Naive thymus-derived CD4-positive, alpha-beta T cell (primary cell): ENCODE measurements at regions not wholly inside any gene's neighbourhood (a gene's known extent, or its start where the extent isn't known, plus 50 kb on each side); places are given as distances from the start of the nearest gene placed in this dataset.

Experiments used
- ATAC-seq: fragments of 150-1000 bp; cut with Tn5 transposase; 2 replicates; pipeline ENCODE4 v1.10.0; 2021; ENCODE audit warnings: mild to moderate bottlenecking, moderate library complexity
- CTCF ChIA-PET: fragments of 350-600 bp; sonication (Branson Sonifier 250); formaldehyde crosslinking; loops from one replicate; lab custom pipeline; 2021; ENCODE audit warnings: antibody characterized with exemption; lab: Charles Lee
- POLR2A ChIA-PET: fragments of 350-600 bp; sonication (Branson Sonifier 250); formaldehyde crosslinking; loops from one replicate; lab custom pipeline; 2021; ENCODE audit warnings: antibody characterized with exemption, inconsistent platforms; lab: Charles Lee
- DNase-seq, 9 donors: peaks; one replicate each; pipeline versions ENCODE4 v3.0.0 to v3.0.0-alpha.2; 2020 to 2022; ENCODE audit warnings: mixed read lengths in 1 of 9
- H3K27ac ChIP-seq: one replicate; pipeline ENCODE4 v1.7.0; 2013; ENCODE audit warnings: mild to moderate bottlenecking, low read depth, low read length, moderate library complexity
- H3K27me3 ChIP-seq, 2 donors: one replicate each; pipeline ENCODE4 v1.7.0; 2013; ENCODE audit warnings: low read length in 2 of 2, mild to moderate bottlenecking in 2 of 2, moderate library complexity in 2 of 2; ENCODE audit not compliant: control insufficient read depth in 2 of 2, insufficient read depth in 2 of 2
- H3K36me3 ChIP-seq, 3 experiments: 1 replicate in 2 of 3; 2 replicates in 1 of 3; pipeline ENCODE4 v1.7.0; 2013; ENCODE audit warnings: low read length in 3 of 3, mild to moderate bottlenecking in 3 of 3, moderate library complexity in 1 of 3; ENCODE audit not compliant: insufficient read depth in 3 of 3, control insufficient read depth in 2 of 3
- H3K4me1 ChIP-seq, 2 donors: one replicate each; pipeline ENCODE4 v1.7.0; 2013; ENCODE audit warnings: low read length in 2 of 2, mild to moderate bottlenecking in 2 of 2, moderate library complexity in 1 of 2; ENCODE audit not compliant: control insufficient read depth in 2 of 2, insufficient read depth in 2 of 2
- H3K4me3 ChIP-seq: 2 replicates; pipeline ENCODE4 v1.7.0; 2013; ENCODE audit warnings: mild to moderate bottlenecking, low read length
- H3K9me3 ChIP-seq, 3 experiments: 1 replicate in 2 of 3; 2 replicates in 1 of 3; pipeline ENCODE4 v1.7.0; 2013; ENCODE audit warnings: low read length in 3 of 3; ENCODE audit not compliant: control insufficient read depth in 2 of 3
- H3K27ac Mint-ChIP-seq, 9 donors: one replicate each; pipeline ENCODE4 v1.8.0; 2020 to 2022; ENCODE audit warnings: mixed read lengths in 9 of 9, mild to moderate bottlenecking in 8 of 9, moderate library complexity in 5 of 9, inconsistent platforms in 2 of 9
- H3K27me3 Mint-ChIP-seq, 5 donors: one replicate each; pipeline ENCODE4 v1.8.0; 2021 to 2022; ENCODE audit warnings: mixed read lengths in 5 of 5, mild to moderate bottlenecking in 1 of 5
- H3K36me3 Mint-ChIP-seq, 5 donors: one replicate each; pipeline ENCODE4 v1.8.0; 2020 to 2022; ENCODE audit warnings: mixed read lengths in 5 of 5, mild to moderate bottlenecking in 3 of 5, inconsistent platforms in 1 of 5
- H3K4me1 Mint-ChIP-seq, 7 donors: one replicate each; pipeline ENCODE4 v1.8.0; 2020 to 2022; ENCODE audit warnings: mixed read lengths in 7 of 7, mild to moderate bottlenecking in 3 of 7, inconsistent platforms in 1 of 7
- H3K4me3 Mint-ChIP-seq, 10 donors: one replicate each; pipeline ENCODE4 v1.8.0; 2020 to 2022; ENCODE audit warnings: mild to moderate bottlenecking in 10 of 10, mixed read lengths in 10 of 10, moderate library complexity in 6 of 10, inconsistent platforms in 2 of 10
- H3K9me3 Mint-ChIP-seq, 11 donors: one replicate each; pipeline ENCODE4 v1.8.0; 2020 to 2022; ENCODE audit warnings: mixed read lengths in 11 of 11, mild to moderate bottlenecking in 4 of 11, inconsistent platforms in 1 of 11, moderate library complexity in 1 of 11
- intact Hi-C, 2 donors: fragments of 100-400 bp; cut with micrococcal nuclease; formaldehyde crosslinking; loops; one replicate each; pipeline ENCODE4 v1.15.1; 2023

DNA sequence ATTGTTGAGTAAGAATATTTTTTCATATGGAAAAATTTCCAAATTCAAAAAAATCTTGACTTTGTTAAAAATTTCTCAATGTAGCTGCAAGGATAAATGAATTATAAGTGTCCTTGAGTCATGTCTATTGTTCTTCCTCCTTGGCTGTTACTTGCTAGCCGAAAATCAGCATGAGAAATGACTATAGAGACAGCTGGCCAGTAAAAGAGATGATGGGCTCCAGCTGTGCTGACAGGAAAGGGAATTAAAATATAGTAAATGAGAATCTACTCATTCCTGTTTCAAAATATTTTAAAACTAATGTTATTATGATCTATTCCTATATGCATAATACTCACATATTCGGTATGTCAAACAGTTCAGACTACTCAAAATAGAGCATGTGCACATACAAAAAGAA lies 1292.6 kb downstream of the BRINP3 start:
- no peak overlapping the region for H3K4me3 Mint-ChIP-seq
- Histone ChIP-seq H3K27ac (no peak overlapping the region), H3K4me1 (no peaks in the 10 kb centered on the region), H3K27me3 (no peaks in the 10 kb centered on the region), H3K4me3 (no peak overlapping the region), H3K36me3 (no peaks in the 10 kb centered on the region), H3K9me3 (no peaks in the 10 kb centered on the region)
- ATAC-seq, result no peak
- ChIA-PET CTCF (no interaction called here), POLR2A (no interaction called here)
- H3K36me3 Mint-ChIP-seq, result no peaks in the 10 kb centered on the region
- no peak overlapping the region for H3K27ac Mint-ChIP-seq
- no peaks in the 10 kb centered on the region for H3K4me1 Mint-ChIP-seq
- no peak for DNase-seq
- intact Hi-C loops, result no loop called here
- H3K27me3 Mint-ChIP-seq, result no peaks in the 10 kb centered on the region
- H3K9me3 Mint-ChIP-seq, result peaks cover 0 to 14% (median 2%) of the 10 kb centered on the region in 11 donors

DNA sequence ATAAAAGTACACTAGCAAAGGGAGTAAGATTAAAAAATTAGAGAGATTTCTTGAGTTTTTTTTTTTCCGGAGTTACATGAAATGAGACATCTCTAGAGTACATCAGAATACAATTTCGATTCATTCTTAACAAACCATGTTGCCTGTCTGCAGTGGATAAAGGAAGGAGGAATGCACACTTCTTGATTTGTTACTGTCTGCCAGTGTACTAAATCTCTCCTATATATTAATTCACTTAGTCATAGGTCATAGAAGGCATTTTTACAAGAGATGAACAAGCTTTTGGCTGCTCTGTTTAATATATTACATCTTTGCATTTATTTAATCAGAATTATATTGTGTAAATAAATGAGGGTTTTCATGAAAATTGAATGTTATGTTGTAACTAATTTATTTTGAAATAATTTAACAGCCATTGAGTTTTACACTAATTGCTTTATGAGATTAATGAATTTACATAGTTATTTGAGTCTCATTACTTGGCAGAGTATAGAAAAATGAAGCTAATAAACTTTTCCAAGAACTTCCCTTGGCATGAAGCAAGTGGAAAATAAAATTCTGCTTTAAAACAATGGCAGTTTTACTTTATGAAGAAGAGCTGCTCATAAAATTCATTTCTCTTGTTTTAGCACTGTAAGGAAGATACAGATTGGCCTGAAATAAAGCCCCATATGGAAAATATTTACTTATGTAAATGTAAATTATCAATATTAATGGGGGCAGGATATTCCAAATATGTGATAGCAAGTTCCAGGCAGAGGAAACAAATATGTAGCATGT lies 1284.7 kb downstream of the BRINP3 start:
- no peaks in the 10 kb centered on the region for H3K36me3 ChIP-seq
- H3K9me3 ChIP-seq, result no peaks in the 10 kb centered on the region
- Mint-ChIP-seq H3K4me3 (no peak overlapping the region), H3K4me1 (no peaks in the 10 kb centered on the region), H3K36me3 (no peaks in the 10 kb centered on the region), H3K27ac (no peak overlapping the region), H3K27me3 (no peaks in the 10 kb centered on the region), H3K9me3 (peaks cover 0 to 10% (median 4%) of the 10 kb centered on the region in 11 donors)
- no peak overlapping the region for H3K4me3 ChIP-seq
- H3K27ac ChIP-seq, result no peak overlapping the region
- DNase-seq (no peak), ATAC-seq (no peak)
- ChIA-PET POLR2A (no interaction called here), CTCF (no interaction called here)
- H3K27me3 ChIP-seq, result no peaks in the 10 kb centered on the region
- no peaks in the 10 kb centered on the region for H3K4me1 ChIP-seq
- intact Hi-C loops, result no loop called here

DNA sequence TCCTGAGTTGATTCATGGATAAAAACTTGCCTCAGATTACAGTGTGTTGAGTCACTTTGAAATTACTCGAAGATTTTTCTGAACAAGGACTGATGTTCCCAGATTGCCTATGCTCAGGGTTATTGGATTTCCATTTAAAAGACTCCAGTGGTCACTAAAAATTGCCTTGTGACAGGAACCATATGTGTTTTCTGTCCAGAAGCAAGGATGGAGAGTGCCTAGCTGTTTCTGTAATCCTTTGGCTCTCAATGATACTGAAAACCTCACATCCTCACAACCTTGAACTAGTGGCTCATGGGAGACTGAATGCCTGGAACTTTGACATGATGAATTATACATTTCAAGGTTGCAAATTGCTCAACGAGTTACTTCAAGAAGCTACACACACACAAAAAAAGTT lies 1271.8 kb downstream of the BRINP3 start:
- POLR2A ChIA-PET, result no interaction called here

DNA sequence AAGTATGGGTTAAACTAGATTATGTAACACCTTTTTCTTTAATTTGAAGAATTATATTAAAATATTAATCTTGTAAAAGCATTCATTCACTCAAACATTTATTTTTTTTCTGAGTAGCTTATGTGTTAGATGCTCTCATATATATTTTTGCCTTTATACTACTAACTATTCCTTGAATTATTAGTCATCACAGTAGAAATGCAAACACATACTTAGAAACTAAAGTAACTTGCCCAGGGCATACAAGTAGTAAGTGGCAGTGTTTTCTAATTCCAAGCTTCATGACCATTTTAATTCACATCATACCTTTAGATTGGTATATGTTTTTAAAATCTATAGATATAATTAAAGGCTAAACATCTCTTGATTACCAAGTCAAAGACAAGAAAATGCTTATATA lies 1271.0 kb downstream of the BRINP3 start:
- no peaks in the 10 kb centered on the region for H3K9me3 ChIP-seq
- no peak for ATAC-seq
- Mint-ChIP-seq H3K27me3 (no peaks in the 10 kb centered on the region), H3K36me3 (no peaks in the 10 kb centered on the region), H3K4me1 (no peaks in the 10 kb centered on the region), H3K4me3 (no peak overlapping the region), H3K27ac (no peak overlapping the region), H3K9me3 (peaks cover 0 to 21% (median 6%) of the 10 kb centered on the region in 11 donors)
- no peaks in the 10 kb centered on the region for H3K36me3 ChIP-seq
- H3K27me3 ChIP-seq, result no peaks in the 10 kb centered on the region
- H3K27ac ChIP-seq, result no peak overlapping the region
- no peak for DNase-seq
- intact Hi-C loops, result no loop called here
- POLR2A ChIA-PET, result no interaction called here
- H3K4me3 ChIP-seq, result no peak overlapping the region
- H3K4me1 ChIP-seq, result no peaks in the 10 kb centered on the region
- CTCF ChIA-PET, result no interaction called here

More for the DNA sequence above, 1271.8 kb downstream of the BRINP3 start:
- Mint-ChIP-seq H3K27ac (no peak overlapping the region), H3K4me1 (no peaks in the 10 kb centered on the region), H3K27me3 (no peaks in the 10 kb centered on the region), H3K9me3 (peaks cover 0 to 20% (median 6%) of the 10 kb centered on the region in 11 donors), H3K4me3 (no peak overlapping the region), H3K36me3 (no peaks in the 10 kb centered on the region)
- Histone ChIP-seq H3K4me1 (no peaks in the 10 kb centered on the region), H3K9me3 (no peaks in the 10 kb centered on the region), H3K27me3 (no peaks in the 10 kb centered on the region), H3K27ac (no peak overlapping the region), H3K36me3 (no peaks in the 10 kb centered on the region), H3K4me3 (no peak overlapping the region)
- CTCF ChIA-PET, result no interaction called here
- no peak for ATAC-seq
- no peak for DNase-seq
- intact Hi-C loops, result no loop called here

DNA sequence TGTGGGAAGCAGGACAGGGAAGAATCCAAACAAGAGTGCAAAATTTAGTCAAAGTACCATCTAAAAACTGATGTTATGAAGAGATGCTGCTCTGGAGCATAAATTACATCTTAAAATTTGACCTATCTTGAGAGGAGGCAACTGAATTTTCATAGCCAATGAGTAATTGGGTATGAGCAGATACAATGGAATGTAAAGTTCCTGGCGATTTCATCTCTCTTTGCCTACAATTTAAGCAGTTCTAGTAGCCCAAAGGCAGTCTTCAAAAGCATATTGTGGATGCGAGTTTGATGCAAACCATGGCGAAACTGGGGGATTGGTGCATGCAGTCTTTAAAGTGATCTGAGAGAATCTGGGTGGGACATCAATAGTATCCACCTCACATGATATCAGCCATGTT lies 1265.9 kb downstream of the BRINP3 start:
- Mint-ChIP-seq H3K36me3 (no peaks in the 10 kb centered on the region), H3K4me1 (no peaks in the 10 kb centered on the region), H3K9me3 (peaks cover 0 to 13% (median 6%) of the 10 kb centered on the region in 11 donors), H3K27me3 (no peaks in the 10 kb centered on the region), H3K4me3 (no peak overlapping the region), H3K27ac (no peak overlapping the region)
- ATAC-seq, result no peak
- ChIA-PET POLR2A (no interaction called here), CTCF (no interaction called here)
- H3K36me3 ChIP-seq, result no peaks in the 10 kb centered on the region
- H3K9me3 ChIP-seq, result no peaks in the 10 kb centered on the region
- no peaks in the 10 kb centered on the region for H3K27me3 ChIP-seq
- no peak overlapping the region for H3K27ac ChIP-seq
- H3K4me3 ChIP-seq, result no peak overlapping the region
- H3K4me1 ChIP-seq, result no peaks in the 10 kb centered on the region
- DNase-seq, result no peak
- intact Hi-C loops, result no loop called here

DNA sequence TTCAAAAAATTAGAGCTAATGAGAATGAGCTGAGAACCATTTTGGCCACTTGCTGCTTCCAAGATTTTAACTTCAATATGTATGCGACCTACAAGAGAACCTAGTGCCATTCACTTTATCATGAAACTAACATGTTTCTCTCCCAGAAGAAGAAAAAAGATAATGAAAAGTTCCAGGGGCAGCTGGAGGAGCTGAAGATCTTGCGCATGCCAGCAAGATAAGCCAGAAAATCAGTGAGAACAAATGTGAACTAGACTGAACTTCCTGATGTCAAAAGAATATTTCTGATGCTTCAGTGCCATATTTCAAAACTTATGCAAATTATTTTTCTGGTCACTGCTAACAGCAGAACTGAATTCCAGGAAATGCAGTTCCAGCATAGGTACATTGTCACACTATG lies 1265.1 kb downstream of the BRINP3 start:
- Mint-ChIP-seq H3K9me3 (peaks cover 0 to 13% (median 7%) of the 10 kb centered on the region in 11 donors), H3K4me1 (no peaks in the 10 kb centered on the region), H3K27ac (no peak overlapping the region), H3K36me3 (no peaks in the 10 kb centered on the region), H3K4me3 (no peak overlapping the region), H3K27me3 (no peaks in the 10 kb centered on the region)
- H3K36me3 ChIP-seq, result no peaks in the 10 kb centered on the region
- intact Hi-C loops, result no loop called here
- DNase-seq (no peak), ATAC-seq (no peak)
- ChIA-PET POLR2A (no interaction called here), CTCF (no interaction called here)
- H3K4me1 ChIP-seq, result no peaks in the 10 kb centered on the region
- no peaks in the 10 kb centered on the region for H3K27me3 ChIP-seq
- H3K4me3 ChIP-seq, result no peak overlapping the region
- H3K9me3 ChIP-seq, result no peaks in the 10 kb centered on the region
- no peak overlapping the region for H3K27ac ChIP-seq

DNA sequence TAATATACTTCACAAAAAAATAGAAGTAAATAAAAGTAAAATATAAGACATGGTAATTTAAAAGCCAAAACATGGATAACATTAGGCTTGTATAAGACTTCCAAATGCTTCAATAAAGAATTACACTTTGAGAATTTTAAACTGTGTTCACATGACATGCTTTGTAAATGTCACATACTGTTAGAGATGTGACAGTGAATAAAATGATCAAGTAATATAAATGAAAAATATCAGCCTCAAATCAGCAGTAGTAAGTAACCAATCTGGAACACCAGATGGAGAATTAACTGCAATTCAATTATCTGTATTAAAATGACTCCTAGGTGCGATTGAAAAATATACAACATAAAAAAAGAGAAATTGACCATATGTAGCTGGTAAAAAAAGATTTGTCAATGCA lies 1260.8 kb downstream of the BRINP3 start:
- Histone ChIP-seq H3K27ac (no peak overlapping the region), H3K4me1 (no peaks in the 10 kb centered on the region), H3K9me3 (no peaks in the 10 kb centered on the region), H3K36me3 (no peaks in the 10 kb centered on the region), H3K4me3 (no peak overlapping the region), H3K27me3 (no peaks in the 10 kb centered on the region)
- Mint-ChIP-seq H3K4me3 (no peak overlapping the region), H3K27me3 (no peaks in the 10 kb centered on the region), H3K9me3 (peaks cover 0 to 8% (median 0%) of the 10 kb centered on the region in 11 donors), H3K36me3 (no peaks in the 10 kb centered on the region), H3K27ac (no peak overlapping the region), H3K4me1 (no peaks in the 10 kb centered on the region)
- DNase-seq (no peak), ATAC-seq (no peak)
- CTCF ChIA-PET, result no interaction called here
- POLR2A ChIA-PET, result no interaction called here
- intact Hi-C loops, result no loop called here
